H1 (cell line): ENCODE measurements at regions not wholly inside any gene's neighbourhood (a gene's known extent, or its start where the extent isn't known, plus 50 kb on each side); places are given as distances from the start of the nearest gene placed in this dataset.

Experiments
- CTCF ChIA-PET: fragments of 300-600 bp; sonication (Branson Sonifier 250); formaldehyde crosslinking; loops from one replicate; lab custom pipeline; 2021; ENCODE audit not compliant: partially characterized antibody; lab: Charles Lee
- POLR2A ChIA-PET: fragments of 300-600 bp; sonication (Branson Sonifier 250); formaldehyde crosslinking; loops from one replicate; lab custom pipeline; 2021; ENCODE audit warnings: inconsistent platforms; ENCODE audit not compliant: partially characterized antibody; lab: Charles Lee
- DNase-seq, 2 experiments: peaks; one replicate each; pipeline versions ENCODE4 v3.0.0 to v3.0.0-alpha.2; 2010 to 2022; ENCODE audit warnings: low spot score in 2 of 2, low read depth in 1 of 2, mixed read lengths in 1 of 2
- FAIRE-seq: peaks from 2 replicates; lab custom pipeline; 2011; peaks lifted over from hg19 to GRCh38; lab: Jason Lieb, UNC
- H2AFZ ChIP-seq: 2 replicates; pipeline ENCODE4 v1.8.1; 2012; ENCODE audit warnings: low read length, inconsistent platforms
- H2AK5ac ChIP-seq: 2 replicates; pipeline ENCODE4 v1.6.1; 2013; ENCODE audit warnings: low read depth, low read length
- H2BK120ac ChIP-seq: replicated peaks from 2 replicates; pipeline ENCODE3; 2013; ENCODE audit warnings: low read depth, low read length, inconsistent platforms
- H2BK12ac ChIP-seq: 2 replicates; pipeline ENCODE4 v1.6.1; 2013; ENCODE audit warnings: low read depth, low read length
- H2BK15ac ChIP-seq: 2 replicates; pipeline ENCODE4 v1.6.1; 2013; ENCODE audit warnings: low read length
- H2BK20ac ChIP-seq: 2 replicates; pipeline ENCODE4 v1.6.1; 2013; ENCODE audit warnings: low read length
- H2BK5ac ChIP-seq: 2 replicates; pipeline ENCODE4 v1.6.1; 2013; ENCODE audit warnings: low read depth, low read length
- H3K14ac ChIP-seq: 2 replicates; pipeline ENCODE4 v1.6.1; 2013; ENCODE audit warnings: inconsistent platforms; ENCODE audit not compliant: insufficient read length
- H3K18ac ChIP-seq: 2 replicates; pipeline ENCODE4 v1.6.1; 2013; ENCODE audit warnings: low read length; ENCODE audit errors: extremely low read depth
- H3K23ac ChIP-seq: 2 replicates; pipeline ENCODE4 v1.6.1; 2013; ENCODE audit warnings: inconsistent platforms; ENCODE audit not compliant: insufficient read length
- H3K23me2 ChIP-seq: 2 replicates; pipeline ENCODE4 v1.6.1; 2013; ENCODE audit warnings: low read depth, low read length
- H3K27ac ChIP-seq: 2 replicates; pipeline ENCODE4 v1.6.1; 2011; ENCODE audit warnings: low read depth, low read length, inconsistent platforms
- H3K27me3 ChIP-seq, 4 experiments: replicated peaks in 1 of 4; 1 replicate in 1 of 4; 2 replicates in 3 of 4; pipeline versions ENCODE4 v1.6.1 to v1.8.1; 2011 to 2013; ENCODE audit warnings: low read length in 3 of 4, mild to moderate bottlenecking in 3 of 4, inconsistent platforms in 2 of 4, mixed read lengths in 2 of 4, moderate library complexity in 1 of 4; ENCODE audit not compliant: control insufficient read depth in 3 of 4, insufficient read depth in 3 of 4; ENCODE audit errors: extremely low read depth in 1 of 4
- H3K36me3 ChIP-seq, 4 experiments: 2 replicates each; pipeline versions ENCODE4 v1.6.1 to v1.8.1; 2011 to 2013; ENCODE audit warnings: mild to moderate bottlenecking in 4 of 4, low read length in 3 of 4, moderate library complexity in 2 of 4, control low read depth in 1 of 4, inconsistent platforms in 1 of 4; ENCODE audit not compliant: insufficient read depth in 4 of 4, control insufficient read depth in 2 of 4
- H3K4ac ChIP-seq: replicated peaks from 2 replicates; pipeline ENCODE3; 2013; ENCODE audit warnings: low read length, low read depth, mixed read lengths, inconsistent platforms; ENCODE audit not compliant: insufficient read length
- H3K4me1 ChIP-seq, 4 experiments: replicated peaks in 1 of 4; 1 replicate in 1 of 4; 2 replicates in 3 of 4; pipeline versions ENCODE4 v1.6.1 to v1.8.1; 2011 to 2013; ENCODE audit warnings: low read length in 3 of 4, inconsistent platforms in 2 of 4, mixed read lengths in 1 of 4; ENCODE audit not compliant: insufficient read depth in 4 of 4, control insufficient read depth in 3 of 4
- H3K4me2 ChIP-seq, 2 experiments: 2 replicates each; pipeline versions ENCODE4 v1.6.1 to v1.8.1; 2011 to 2013; ENCODE audit warnings: low read depth in 2 of 2, low read length in 2 of 2, control low read depth in 1 of 2, inconsistent platforms in 1 of 2, mild to moderate bottlenecking in 1 of 2; ENCODE audit not compliant: insufficient read depth in 1 of 2
- H3K4me3 ChIP-seq, 4 experiments: fragments of 200-600, 300-600 bp in 1 of 4; sonication (generic), shearing (Covaris generic), sonication (Bioruptor Twin) in 1 of 4; 2 replicates each; pipeline versions ENCODE4 v1.5.1 to v1.8.1; 2011 to 2016; ENCODE audit warnings: low read length in 4 of 4, low read depth in 3 of 4, control low read depth in 2 of 4, inconsistent platforms in 2 of 4, mild to moderate bottlenecking in 2 of 4, mixed read lengths in 1 of 4, moderate library complexity in 1 of 4; ENCODE audit not compliant: insufficient read depth in 2 of 4; ENCODE audit errors: extremely low read depth in 1 of 4
- H3K56ac ChIP-seq: replicated peaks from 2 replicates; pipeline ENCODE3; 2013; ENCODE audit warnings: low read depth, mild to moderate bottlenecking, mixed read lengths, low read length, inconsistent platforms; ENCODE audit not compliant: insufficient read length
- H3K79me1 ChIP-seq: 2 replicates; pipeline ENCODE4 v1.6.1; 2013; ENCODE audit warnings: low read depth, low read length, control low read depth
- H3K79me2 ChIP-seq, 2 experiments: 2 replicates each; pipeline versions ENCODE4 v1.6.1 to v1.8.1; 2012 to 2013; ENCODE audit warnings: low read length in 2 of 2, mild to moderate bottlenecking in 2 of 2, inconsistent platforms in 1 of 2; ENCODE audit not compliant: insufficient read depth in 2 of 2, control insufficient read depth in 1 of 2
- H3K9ac ChIP-seq, 4 experiments: replicated peaks in 1 of 4; 1 replicate in 1 of 4; 2 replicates in 3 of 4; pipeline versions ENCODE4 v1.6.1 to v1.8.1; 2011 to 2013; ENCODE audit warnings: low read depth in 3 of 4, low read length in 3 of 4, control low read depth in 2 of 4, mild to moderate bottlenecking in 2 of 4, moderate library complexity in 2 of 4, inconsistent platforms in 1 of 4; ENCODE audit errors: extremely low read depth in 1 of 4
- H3K9me3 ChIP-seq, 2 experiments: 2 replicates each; pipeline versions ENCODE4 v1.6.1 to v1.8.1; 2012 to 2013; ENCODE audit warnings: mild to moderate bottlenecking in 2 of 2, moderate library complexity in 2 of 2, control low read depth in 1 of 2, inconsistent platforms in 1 of 2, low read depth in 1 of 2, low read length in 1 of 2, mixed read lengths in 1 of 2; ENCODE audit not compliant: insufficient read depth in 2 of 2
- H4K20me1 ChIP-seq, 2 experiments: replicated peaks in 1 of 2; 2 replicates each; pipeline versions ENCODE3 to v1.8.1; 2011 to 2013; ENCODE audit warnings: inconsistent platforms in 2 of 2, low read length in 2 of 2, mild to moderate bottlenecking in 1 of 2; ENCODE audit not compliant: insufficient read depth in 2 of 2, control insufficient read depth in 1 of 2
- H4K5ac ChIP-seq: 2 replicates; pipeline ENCODE4 v1.6.1; 2013; ENCODE audit warnings: low read length, low read depth, mixed read lengths, inconsistent platforms; ENCODE audit not compliant: insufficient read length
- H4K8ac ChIP-seq: 2 replicates; pipeline ENCODE4 v1.8.0; 2013; ENCODE audit warnings: mild to moderate bottlenecking, moderate library complexity, low read length, inconsistent platforms; ENCODE audit not compliant: insufficient read depth; ENCODE audit errors: extremely low read depth
- H4K91ac ChIP-seq: replicated peaks from 2 replicates; pipeline ENCODE3; 2013; ENCODE audit warnings: low read length, mixed read lengths, inconsistent platforms; ENCODE audit not compliant: insufficient read length
- CREB1 ChIP-seq: IDR thresholded peaks from 2 replicates; pipeline ENCODE4 v1.6.1; 2012; ENCODE audit warnings: inconsistent platforms
- KDM1A ChIP-seq: fragments of 200-600, 300-600 bp; sonication (generic); IDR thresholded peaks from 2 replicates; pipeline ENCODE4 v1.7.1; 2016; ENCODE audit warnings: mild to moderate bottlenecking, low read length, borderline replicate concordance
- SP4 ChIP-seq: IDR thresholded peaks from 2 replicates; pipeline ENCODE4 v1.6.1; 2012; ENCODE audit warnings: low read length, inconsistent platforms
- WGBS, 2 experiments: shearing (Covaris generic) in 1 of 2; methylation state at CpG; one replicate each; pipeline versions ENCODE4 v1.1.6 to v1.1.7; 2013 to 2015; ENCODE audit warnings: low lambda C conversion rate in 2 of 2, mixed read lengths in 2 of 2, inconsistent platforms in 1 of 2, low coverage in 1 of 2, missing lambda C conversion rate in 1 of 2; ENCODE audit not compliant: insufficient replicate concordance in 2 of 2, insufficient coverage in 1 of 2, insufficient read length in 1 of 2; ENCODE audit errors: extremely low coverage in 1 of 2, missing lambda C conversion rate in 1 of 2; 5-methylcytosine and 5-hydroxymethylcytosine counted together

DNA sequence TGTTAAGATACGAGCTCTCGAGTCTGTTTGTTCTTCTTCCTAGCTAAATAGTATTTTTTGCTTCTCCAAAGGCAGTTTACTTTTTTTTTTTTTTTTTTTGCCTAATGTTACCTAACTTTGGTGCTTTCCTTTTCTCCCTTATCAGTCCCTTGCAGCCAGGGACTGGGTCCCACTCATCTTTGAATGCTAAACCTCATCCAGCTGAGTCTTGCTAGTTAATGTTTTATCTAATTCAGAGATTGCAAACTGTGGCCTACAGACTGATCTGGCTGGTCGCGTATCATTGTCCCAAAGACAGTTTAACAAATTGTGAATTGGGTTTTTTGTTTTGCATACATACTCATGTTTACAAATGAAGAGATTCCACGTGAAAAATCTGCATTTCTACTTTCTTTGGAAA lies 95.7 kb upstream of the EFNA5 start:
- no peak overlapping the region for H3K4me3 ChIP-seq
- H4K20me1 ChIP-seq: no peaks in the 10 kb centered on the region
- ChIA-PET CTCF (interaction anchor here (0.7 to 1.3 kb wide), 2 partner anchors 11 to 113 kb away, joined by 3 to 4 read pairs; no protein-coding TSS in a partner anchor), POLR2A (no interaction called here)
- H2BK15ac ChIP-seq: no peak overlapping the region
- H3K4me2 ChIP-seq: no peak overlapping the region
- no peak overlapping the region for H4K91ac ChIP-seq
- no peak overlapping the region for H3K56ac ChIP-seq
- no peak overlapping the region for H4K8ac ChIP-seq
- TF ChIP-seq SP4: no peak
- no peak for TF ChIP-seq KDM1A
- TF ChIP-seq CREB1: no peak
- H2BK120ac ChIP-seq: no peak overlapping the region
- no peaks in the 10 kb centered on the region for H3K79me2 ChIP-seq
- H3K23me2 ChIP-seq: no peaks in the 10 kb centered on the region
- DNase-seq (no peak), FAIRE-seq (no peak)
- no peak overlapping the region for H3K18ac ChIP-seq
- no peak overlapping the region for H2BK12ac ChIP-seq
- H3K27ac ChIP-seq: no peak overlapping the region
- H3K9ac ChIP-seq: no peak overlapping the region
- H3K14ac ChIP-seq: no peak overlapping the region
- H2BK20ac ChIP-seq: no peak overlapping the region
- H3K36me3 ChIP-seq: no peaks in the 10 kb centered on the region
- H4K5ac ChIP-seq: no peak overlapping the region
- H3K4ac ChIP-seq: no peak overlapping the region
- 67% methylated on average over 5 of the region's 5 CpGs; no CpG with 5 or more reads in 1 of the 2 experiments for WGBS, 2 experiments
- H3K27me3 ChIP-seq: no peaks in the 10 kb centered on the region; a peak in 1 of 7 replicates
- H2AFZ ChIP-seq: no peak overlapping the region
- H3K79me1 ChIP-seq: no peaks in the 10 kb centered on the region
- H3K9me3 ChIP-seq: no peaks in the 10 kb centered on the region
- no peak overlapping the region for H2BK5ac ChIP-seq
- H3K4me1 ChIP-seq: no peaks in the 10 kb centered on the region; a peak in 1 of 7 replicates
- no peak overlapping the region for H2AK5ac ChIP-seq
- no peak overlapping the region for H3K23ac ChIP-seq
